HEK293T (cell line): ENCODE measurements at regions not wholly inside any gene's neighbourhood (a gene's known extent, or its start where the extent isn't known, plus 50 kb on each side); places are given as distances from the start of the nearest gene placed in this dataset.

ENCODE experiments used
- BHLHE40 ChIP-seq: fragments of 450-650 bp; IDR thresholded peaks from 2 replicates; pipeline ENCODE4 v1.6.1; 2016; ENCODE audit warnings: mild to moderate bottlenecking, moderate library complexity, borderline replicate concordance
- CTBP1 ChIP-seq: fragments of 450-650 bp; IDR thresholded peaks from 2 replicates; pipeline ENCODE4 v1.6.1; 2016; ENCODE audit warnings: borderline replicate concordance
- FOXK2 ChIP-seq: fragments of 450-650 bp; IDR thresholded peaks from 2 replicates; pipeline ENCODE4 v1.6.1; 2016; ENCODE audit warnings: mild to moderate bottlenecking
- FOXM1 ChIP-seq: fragments of 450-650 bp; IDR thresholded peaks from 2 replicates; pipeline ENCODE4 v1.6.1; 2017; ENCODE audit warnings: mild to moderate bottlenecking, borderline replicate concordance
- HDGF ChIP-seq: fragments of 450-650 bp; IDR thresholded peaks from 2 replicates; pipeline ENCODE4 v1.6.1; 2017; ENCODE audit warnings: antibody characterized with exemption, borderline replicate concordance
- L3MBTL2 ChIP-seq: fragments of 450-650 bp; conservative IDR thresholded peaks from 2 replicates; pipeline ENCODE4 v1.6.1; 2016; ENCODE audit warnings: mild to moderate bottlenecking
- LEF1 ChIP-seq: fragments of 450-650 bp; IDR thresholded peaks from 2 replicates; pipeline ENCODE4 v1.6.1; 2017; ENCODE audit warnings: mild to moderate bottlenecking, borderline replicate concordance
- SP1 ChIP-seq: fragments of 450-650 bp; IDR thresholded peaks from 2 replicates; pipeline ENCODE4 v1.6.1; 2017
- SUZ12 ChIP-seq: fragments of 450-650 bp; IDR thresholded peaks from 2 replicates; pipeline ENCODE4 v1.6.1; 2016; ENCODE audit warnings: mild to moderate bottlenecking
- TARDBP ChIP-seq: fragments of 450-650 bp; IDR thresholded peaks from 2 replicates; pipeline ENCODE4 v1.6.1; 2016

- TF ChIP-seq L3MBTL2 (no peak), SUZ12 (no peak), LEF1 (no peak), FOXK2 (no peak), BHLHE40 (no peak), SP1 (no peak), HDGF (no peak), FOXM1 (no peak), TARDBP (no peak), CTBP1 (no peak)
Observed at GRCh38 chr14:101069228-101069549, 165.7 kb upstream of the RTL1 start.
